HepG2 (cell line): ENCODE measurements at regions not wholly inside any gene's neighbourhood (a gene's known extent, or its start where the extent isn't known, plus 50 kb on each side); places are given as distances from the start of the nearest gene placed in this dataset.

Experiments used
- ATAC-seq: fragments of 200-7000 bp; cut with Tn5 transposase; 3 replicates; pipeline ENCODE4 v1.9.1; 2020; ENCODE audit warnings: mild to moderate bottlenecking, moderate library complexity
- BruUV-seq: library from RNA; stranded (reverse); fragments of 400-500 nt; replicated peaks from 2 replicates; lab custom pipeline; 2021; lab: Mats Ljungman, UMichigan
- CTCF ChIA-PET: fragments of 300-600 bp; formaldehyde crosslinking; extraction: SDS; loops from one replicate; lab custom pipeline; 2021; ENCODE audit warnings: low total read pairs, inconsistent platforms, low intra/inter-chr PET ratio; lab: Yijun Ruan, JAX
- POLR2A ChIA-PET: fragments of 350-600 bp; sonication (Branson Sonifier 250); formaldehyde crosslinking; loops from one replicate; lab custom pipeline; 2020; ENCODE audit warnings: antibody characterized with exemption, inconsistent platforms; lab: Yijun Ruan, JAX
- DNase-seq: peaks from one replicate; pipeline ENCODE4 v3.0.0-alpha.2; 2015; ENCODE audit warnings: low spot score
- FAIRE-seq: peaks from 3 replicates; lab custom pipeline; 2011; peaks lifted over from hg19 to GRCh38; lab: Jason Lieb, UNC
- H2AFZ ChIP-seq: one replicate; pipeline ENCODE4 v1.6.1; 2011; ENCODE audit warnings: low read length, inconsistent platforms
- H3K27ac ChIP-seq: fragments of 300-600 bp; 3 replicates; pipeline ENCODE4 v1.8.0; 2011; ENCODE audit warnings: mixed run types, mild to moderate bottlenecking, mixed read lengths, low read length, inconsistent platforms; ENCODE audit not compliant: insufficient read depth; ENCODE audit errors: extremely low read length
- H3K27me3 ChIP-seq, 2 experiments: fragments of 200-600 bp in 1 of 2; 2 replicates in 1 of 2; 3 replicates in 1 of 2; pipeline versions ENCODE4 v1.6.0 to v1.8.0; 2011; ENCODE audit warnings: low read length in 2 of 2, mild to moderate bottlenecking in 2 of 2, moderate library complexity in 2 of 2, inconsistent platforms in 1 of 2; ENCODE audit not compliant: insufficient read depth in 2 of 2, control insufficient read depth in 1 of 2
- H3K36me3 ChIP-seq, 2 experiments: fragments of 200-600 bp in 1 of 2; replicated peaks in 1 of 2; 2 replicates in 1 of 2; 3 replicates in 1 of 2; pipeline versions ENCODE4 v1.5.1 to v1.8.0; 2011; ENCODE audit warnings: low read length in 2 of 2, inconsistent platforms in 1 of 2; ENCODE audit not compliant: insufficient read depth in 2 of 2, control insufficient read depth in 1 of 2
- H3K4me1 ChIP-seq: 2 replicates; pipeline ENCODE4 v1.5.1; 2012; ENCODE audit warnings: low read length, inconsistent platforms; ENCODE audit not compliant: insufficient read depth
- H3K4me2 ChIP-seq: 2 replicates; pipeline ENCODE4 v1.6.0; 2011; ENCODE audit warnings: low read depth, low read length, inconsistent platforms
- H3K4me3 ChIP-seq, 3 experiments: fragments of 200-600 bp in 1 of 3; sonication (generic), shearing (Covaris generic) in 1 of 3; replicated peaks in 1 of 3; 2 replicates each; pipeline ENCODE4 v1.5.1; 2011 to 2016; ENCODE audit warnings: low read length in 3 of 3, inconsistent platforms in 2 of 3, low read depth in 2 of 3, mild to moderate bottlenecking in 2 of 3, control low read depth in 1 of 3, mixed read lengths in 1 of 3; ENCODE audit not compliant: insufficient read depth in 1 of 3
- H3K79me2 ChIP-seq: one replicate; pipeline ENCODE4 v1.6.1; 2011; ENCODE audit warnings: low read length, inconsistent platforms; ENCODE audit not compliant: insufficient read depth
- H3K9ac ChIP-seq: 2 replicates; pipeline ENCODE4 v1.6.0; 2011; ENCODE audit warnings: mild to moderate bottlenecking, low read depth, low read length, inconsistent platforms; ENCODE audit not compliant: insufficient read depth
- H3K9me3 ChIP-seq: 2 replicates; pipeline ENCODE4 v1.5.1; 2012; ENCODE audit warnings: mild to moderate bottlenecking, low read length
- H4K20me1 ChIP-seq: 2 replicates; pipeline ENCODE4 v1.6.0; 2011; ENCODE audit warnings: inconsistent platforms, mild to moderate bottlenecking, low read length, moderate library complexity; ENCODE audit not compliant: insufficient read depth
- ARNTL ChIP-seq: sonication (generic); formaldehyde crosslinking; IDR thresholded peaks from 2 replicates; pipeline ENCODE4 v1.4.0; 2020; ENCODE audit warnings: mild to moderate bottlenecking, missing genetic modification reagents
- CC2D1A ChIP-seq: sonication (generic); formaldehyde crosslinking; IDR thresholded peaks from 2 replicates; pipeline ENCODE4 v1.8.1; 2023; ENCODE audit warnings: mild to moderate bottlenecking, missing genetic modification reagents
- CEBPG ChIP-seq: IDR thresholded peaks from 2 replicates; pipeline ENCODE4 v1.6.1; 2016
- FOXJ3 ChIP-seq: sonication (generic); formaldehyde crosslinking; IDR thresholded peaks from 2 replicates; pipeline ENCODE4 v1.4.0; 2020; ENCODE audit warnings: missing genetic modification reagents, mild to moderate bottlenecking, borderline replicate concordance
- GZF1 ChIP-seq: sonication (generic); formaldehyde crosslinking; IDR thresholded peaks from 2 replicates; pipeline ENCODE4 v1.5.1; 2020; ENCODE audit warnings: mild to moderate bottlenecking, missing genetic modification reagents
- HNF4A ChIP-seq: sonication (generic); formaldehyde crosslinking; IDR thresholded peaks from 2 replicates; pipeline ENCODE4 v1.4.0; 2020; ENCODE audit warnings: missing genetic modification reagents
- KMT2A ChIP-seq: sonication (generic); formaldehyde crosslinking; IDR thresholded peaks from 2 replicates; pipeline ENCODE4 v1.4.0; 2020; ENCODE audit warnings: missing genetic modification reagents
- MAFK ChIP-seq, 2 experiments: IDR thresholded peaks in 1 of 2; conservative IDR thresholded peaks in 1 of 2; 2 replicates each; pipeline ENCODE4 v1.6.1; 2011; ENCODE audit warnings: improper control_type of control experiment in 2 of 2, low read length in 2 of 2
- NFYB ChIP-seq: sonication (generic); formaldehyde crosslinking; IDR thresholded peaks from 2 replicates; pipeline ENCODE4 v1.4.0; 2020; ENCODE audit warnings: missing genetic modification reagents
- PRPF4 ChIP-seq: fragments of 200-400 bp; formaldehyde crosslinking; IDR thresholded peaks from 2 replicates; pipeline ENCODE4 v1.6.1; 2016; ENCODE audit warnings: low read length, low read depth; ENCODE audit not compliant: poor library complexity, severe bottlenecking
- SMARCC2 ChIP-seq: fragments of 450-650 bp; IDR thresholded peaks from 2 replicates; pipeline ENCODE4 v1.6.1; 2017; ENCODE audit warnings: antibody characterized with exemption, mild to moderate bottlenecking
- ZNF12 ChIP-seq: sonication (generic); formaldehyde crosslinking; IDR thresholded peaks from 2 replicates; pipeline ENCODE4 v1.5.0; 2020; ENCODE audit warnings: missing genetic modification reagents
- ZNF383 ChIP-seq: sonication (generic); formaldehyde crosslinking; IDR thresholded peaks from 2 replicates; pipeline ENCODE4 v1.4.0; 2020; ENCODE audit warnings: missing genetic modification reagents, mild to moderate bottlenecking, borderline replicate concordance
- ZNF652 ChIP-seq: IDR thresholded peaks from 2 replicates; pipeline ENCODE4 v1.6.1; 2016; ENCODE audit warnings: low read depth, borderline replicate concordance
- ZSCAN25 ChIP-seq: sonication (generic); formaldehyde crosslinking; IDR thresholded peaks from 2 replicates; pipeline ENCODE4 v1.8.0; 2022; ENCODE audit warnings: mild to moderate bottlenecking, missing genetic modification reagents
- WGBS: methylation state at CpG from one replicate; pipeline ENCODE4 v1.1.6; 2017; ENCODE audit warnings: low lambda C conversion rate; 5-methylcytosine and 5-hydroxymethylcytosine counted together
- in situ Hi-C: cut with HindIII; loops from 2 replicates; pipeline ENCODE4 v1.10.0; 2017; ENCODE audit warnings: low pct_unique_long_range_greater_than_20kb; ENCODE audit not compliant: extremely low pct_ligation_motif_present
- intact Hi-C: fragments of 100-400 bp; cut with micrococcal nuclease; formaldehyde crosslinking; loops from one replicate; pipeline ENCODE4 v1.10.0; 2022; ENCODE audit not compliant: unreplicated experiment
- TF ChIP-seq, protein P1 (sequence below): sonication (generic); formaldehyde crosslinking; IDR thresholded peaks from 2 replicates; pipeline ENCODE4 v1.5.1; 2020; ENCODE audit warnings: mild to moderate bottlenecking, missing genetic modification reagents, borderline replicate concordance
- TF ChIP-seq, protein P2 (sequence below): sonication (generic); formaldehyde crosslinking; IDR thresholded peaks from 2 replicates; pipeline ENCODE4 v1.5.0; 2020; ENCODE audit warnings: mild to moderate bottlenecking, missing genetic modification reagents, borderline replicate concordance

DNA sequence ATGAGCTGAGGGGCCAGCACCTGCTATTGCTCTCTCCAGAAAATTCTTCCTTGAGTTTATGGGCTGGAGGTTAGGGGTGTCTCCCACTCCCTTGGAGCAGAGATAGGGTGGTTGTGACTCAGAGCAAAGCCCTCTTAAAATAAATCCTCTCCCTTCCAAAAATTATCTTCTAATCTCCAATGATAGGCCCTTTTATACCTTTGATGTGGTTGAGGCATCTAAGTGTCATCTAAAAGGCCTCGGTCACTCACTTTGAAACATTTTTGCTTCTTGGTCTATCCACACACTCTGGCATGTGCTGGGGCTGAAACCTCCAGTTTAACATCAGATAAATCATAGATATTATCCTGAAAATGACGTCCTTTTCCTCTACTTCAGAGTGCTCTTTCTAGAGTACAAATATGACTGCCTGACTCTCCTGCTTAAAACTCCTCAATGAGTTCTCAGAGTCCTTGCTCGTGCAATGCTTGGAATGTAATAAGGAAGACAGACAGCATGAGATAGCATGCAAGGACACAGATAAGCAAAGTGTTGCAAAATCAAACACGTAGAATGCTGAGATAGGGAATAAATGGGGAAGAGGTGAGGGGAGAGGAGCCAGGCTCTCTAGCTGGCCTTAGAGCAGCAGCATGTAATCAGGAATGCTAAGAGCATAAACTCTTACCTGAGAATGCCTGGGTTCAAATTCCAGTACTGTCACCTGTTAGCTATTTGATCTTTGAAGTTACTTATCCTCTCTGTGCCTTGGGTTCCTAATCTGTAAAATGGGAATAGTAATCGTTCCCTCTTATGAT, 374.1 kb upstream of the CITED2 start (continued):
- TF ChIP-seq NFYB (CRISPR knock-in tag) (no peak), MAFK (conservative IDR thresholded peaks at IDR 0.05 in 1 of 2, IDR thresholded peaks at IDR 0.05 in 1 of 2; ENCODE audit: low read length in 2 of 2) (peak; percentile 42 to 46), FOXJ3 (CRISPR knock-in tag) (no peak), CEBPG (CRISPR knock-in tag) (peak; percentile 29; the same call in 1 of the 2 replicates), ZSCAN25 (CRISPR knock-in tag) (peak; percentile 96), HNF4A (CRISPR knock-in tag) (peak; percentile 29; the same call in 1 of the 2 replicates)

DNA sequence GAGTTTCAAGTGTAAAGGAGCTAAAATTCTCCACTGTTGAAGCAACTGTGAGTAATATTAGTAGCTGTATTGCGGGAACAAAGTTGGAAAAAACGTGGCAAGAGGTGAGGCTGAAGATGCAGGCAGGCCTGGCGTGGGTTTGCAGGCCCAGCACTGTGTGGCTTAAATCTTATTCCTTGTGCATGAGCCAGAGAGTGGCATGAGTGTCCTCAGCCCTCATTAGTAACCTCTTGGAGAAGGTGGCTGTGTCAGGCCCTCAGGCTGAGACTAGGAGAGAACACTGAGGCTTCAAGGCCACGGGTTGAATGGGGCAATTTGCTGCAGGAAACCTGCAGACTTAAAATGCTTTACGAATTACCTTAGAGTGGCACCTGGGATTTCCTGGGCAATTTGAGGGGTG, 372.7 kb upstream of the CITED2 start:
- in situ Hi-C loops (no loop called here), intact Hi-C loops (no loop called here)
- Histone ChIP-seq H3K27me3 (no peaks in the 10 kb centered on the region), H3K9ac (no peak overlapping the region), H3K27ac (no peak overlapping the region), H3K4me1 (peaks cover 37% of the 10 kb centered on the region), H3K4me2 (no peak overlapping the region), H2AFZ (no peak overlapping the region), H4K20me1 (no peaks in the 10 kb centered on the region), H3K79me2 (no peaks in the 10 kb centered on the region), H3K36me3 (no peaks in the 10 kb centered on the region), H3K9me3 (no peaks in the 10 kb centered on the region), H3K4me3 (no peak overlapping the region)
- 27% methylated on average over 5 of the region's 5 CpGs for WGBS
- BruUV-seq = no TSS peak
- FAIRE-seq (no peak), DNase-seq (no peak), ATAC-seq (no peak)
- CTCF ChIA-PET = no interaction called here
- POLR2A ChIA-PET = no interaction called here
- TF ChIP-seq PRPF4 = no peak
- TF ChIP-seq ZNF383 (CRISPR knock-in tag) = no peak
- no peak for TF ChIP-seq CC2D1A (CRISPR knock-in tag)
- no peak for TF ChIP-seq ARNTL (CRISPR knock-in tag)
- TF ChIP-seq ZNF12 (CRISPR knock-in tag) = no peak
- TF ChIP-seq ZNF652 = no peak
- TF ChIP-seq, protein P1, sequence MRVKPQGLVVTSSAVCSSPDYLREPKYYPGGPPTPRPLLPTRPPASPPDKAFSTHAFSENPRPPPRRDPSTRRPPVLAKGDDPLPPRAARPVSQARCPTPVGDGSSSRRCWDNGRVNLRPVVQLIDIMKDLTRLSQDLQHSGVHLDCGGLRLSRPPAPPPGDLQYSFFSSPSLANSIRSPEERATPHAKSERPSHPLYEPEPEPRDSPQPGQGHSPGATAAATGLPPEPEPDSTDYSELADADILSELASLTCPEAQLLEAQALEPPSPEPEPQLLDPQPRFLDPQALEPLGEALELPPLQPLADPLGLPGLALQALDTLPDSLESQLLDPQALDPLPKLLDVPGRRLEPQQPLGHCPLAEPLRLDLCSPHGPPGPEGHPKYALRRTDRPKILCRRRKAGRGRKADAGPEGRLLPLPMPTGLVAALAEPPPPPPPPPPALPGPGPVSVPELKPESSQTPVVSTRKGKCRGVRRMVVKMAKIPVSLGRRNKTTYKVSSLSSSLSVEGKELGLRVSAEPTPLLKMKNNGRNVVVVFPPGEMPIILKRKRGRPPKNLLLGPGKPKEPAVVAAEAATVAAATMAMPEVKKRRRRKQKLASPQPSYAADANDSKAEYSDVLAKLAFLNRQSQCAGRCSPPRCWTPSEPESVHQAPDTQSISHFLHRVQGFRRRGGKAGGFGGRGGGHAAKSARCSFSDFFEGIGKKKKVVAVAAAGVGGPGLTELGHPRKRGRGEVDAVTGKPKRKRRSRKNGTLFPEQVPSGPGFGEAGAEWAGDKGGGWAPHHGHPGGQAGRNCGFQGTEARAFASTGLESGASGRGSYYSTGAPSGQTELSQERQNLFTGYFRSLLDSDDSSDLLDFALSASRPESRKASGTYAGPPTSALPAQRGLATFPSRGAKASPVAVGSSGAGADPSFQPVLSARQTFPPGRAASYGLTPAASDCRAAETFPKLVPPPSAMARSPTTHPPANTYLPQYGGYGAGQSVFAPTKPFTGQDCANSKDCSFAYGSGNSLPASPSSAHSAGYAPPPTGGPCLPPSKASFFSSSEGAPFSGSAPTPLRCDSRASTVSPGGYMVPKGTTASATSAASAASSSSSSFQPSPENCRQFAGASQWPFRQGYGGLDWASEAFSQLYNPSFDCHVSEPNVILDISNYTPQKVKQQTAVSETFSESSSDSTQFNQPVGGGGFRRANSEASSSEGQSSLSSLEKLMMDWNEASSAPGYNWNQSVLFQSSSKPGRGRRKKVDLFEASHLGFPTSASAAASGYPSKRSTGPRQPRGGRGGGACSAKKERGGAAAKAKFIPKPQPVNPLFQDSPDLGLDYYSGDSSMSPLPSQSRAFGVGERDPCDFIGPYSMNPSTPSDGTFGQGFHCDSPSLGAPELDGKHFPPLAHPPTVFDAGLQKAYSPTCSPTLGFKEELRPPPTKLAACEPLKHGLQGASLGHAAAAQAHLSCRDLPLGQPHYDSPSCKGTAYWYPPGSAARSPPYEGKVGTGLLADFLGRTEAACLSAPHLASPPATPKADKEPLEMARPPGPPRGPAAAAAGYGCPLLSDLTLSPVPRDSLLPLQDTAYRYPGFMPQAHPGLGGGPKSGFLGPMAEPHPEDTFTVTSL (CRISPR knock-in tag) = no peak
- no peak for TF ChIP-seq GZF1 (CRISPR knock-in tag)
- TF ChIP-seq SMARCC2 = no peak
- TF ChIP-seq KMT2A (CRISPR knock-in tag) = no peak
- TF ChIP-seq, protein P2, sequence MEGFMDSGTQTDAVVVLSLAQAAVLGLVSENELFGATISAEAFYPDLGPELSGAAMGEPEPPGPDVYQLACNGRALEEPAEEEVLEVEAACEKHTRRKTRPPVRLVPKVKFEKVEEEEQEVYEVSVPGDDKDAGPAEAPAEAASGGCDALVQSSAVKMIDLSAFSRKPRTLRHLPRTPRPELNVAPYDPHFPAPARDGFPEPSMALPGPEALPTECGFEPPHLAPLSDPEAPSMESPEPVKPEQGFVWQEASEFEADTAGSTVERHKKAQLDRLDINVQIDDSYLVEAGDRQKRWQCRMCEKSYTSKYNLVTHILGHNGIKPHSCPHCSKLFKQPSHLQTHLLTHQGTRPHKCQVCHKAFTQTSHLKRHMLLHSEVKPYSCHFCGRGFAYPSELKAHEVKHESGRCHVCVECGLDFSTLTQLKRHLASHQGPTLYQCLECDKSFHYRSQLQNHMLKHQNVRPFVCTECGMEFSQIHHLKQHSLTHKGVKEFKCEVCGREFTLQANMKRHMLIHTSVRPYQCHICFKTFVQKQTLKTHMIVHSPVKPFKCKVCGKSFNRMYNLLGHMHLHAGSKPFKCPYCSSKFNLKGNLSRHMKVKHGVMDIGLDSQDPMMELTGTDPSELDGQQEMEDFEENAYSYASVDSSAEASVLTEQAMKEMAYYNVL (CRISPR knock-in tag) = no peak
